ENCODE measurements at regions not wholly inside any gene's neighbourhood (a gene's known extent, or its start where the extent isn't known, plus 50 kb on each side); places are given as distances from the start of the nearest gene placed in this dataset.
"Not testable (repeated sequence)": the region's sequence is repeated elsewhere in the genome, so short reads cannot be mapped to it uniquely, and the experiment has no call there.

DNA sequence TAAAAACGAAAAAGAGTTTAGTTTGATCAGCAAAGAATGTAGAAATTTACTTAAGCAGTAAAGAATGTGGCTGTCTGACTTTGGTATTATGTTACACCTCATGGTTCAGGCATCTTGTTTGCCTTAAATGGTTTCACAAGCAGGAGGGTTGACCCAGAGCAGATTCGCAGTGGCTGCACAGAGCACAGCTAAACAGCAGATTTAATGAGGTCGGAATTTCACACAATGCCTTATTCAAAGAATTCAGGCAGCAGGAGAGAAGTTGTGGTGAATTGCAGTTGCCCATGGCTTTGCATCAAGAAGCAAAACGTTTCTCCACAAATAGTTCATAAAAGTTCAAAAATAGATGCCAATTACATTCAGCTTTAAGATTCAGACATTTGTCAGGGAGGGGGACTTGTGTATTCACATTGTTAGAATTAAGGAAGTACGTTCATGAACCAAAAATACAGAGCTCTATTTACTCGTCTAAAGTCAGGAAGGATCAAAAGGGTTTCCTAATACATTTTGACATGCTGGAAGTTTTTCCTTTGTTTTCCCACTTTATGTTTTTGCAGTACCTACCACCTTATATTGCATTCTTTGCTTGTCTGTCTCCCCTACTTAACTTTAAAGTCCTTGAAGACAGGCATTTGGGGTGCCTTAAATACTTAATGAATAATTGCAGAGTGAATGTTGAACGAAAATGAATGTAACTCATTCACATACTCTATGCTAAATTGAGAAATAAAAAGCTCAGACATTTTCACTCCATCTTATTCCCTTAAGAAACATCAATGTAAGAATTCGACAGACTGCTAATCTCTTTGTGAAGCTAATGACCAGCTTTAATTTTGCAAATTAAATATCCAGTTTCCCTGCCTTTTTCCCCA is 1163.6 kb upstream of the CITED2 start:
- 3 to 6% methylated on average over 8 of the region's 8 CpGs for WGBS, 2 donors
- Histone ChIP-seq H3K27ac (ENCODE audit: low read depth in 1 of 2, low read length in 2 of 2) (peak overlapping the region; percentile 54 to 87), H3K36me3 (ENCODE audit: control insufficient read depth in 1 of 2, insufficient read depth in 2 of 2, low read length in 1 of 2) (no peaks in the 10 kb centered on the region), H3K4me3 (ENCODE audit: low read length in 2 of 2) (no peak overlapping the region), H3K27me3 (ENCODE audit: control insufficient read depth in 1 of 2, insufficient read depth in 2 of 2, low read length in 1 of 2) (no peaks in the 10 kb centered on the region), H3K4me1 (ENCODE audit: control insufficient read depth in 1 of 2, insufficient read depth in 2 of 2, low read length in 2 of 2) (peaks cover 2% of the 10 kb centered on the region in 2 donors), H3K9me3 (ENCODE audit: control insufficient read depth, low read length) (no peaks in the 10 kb centered on the region)
- DNase-seq (no peak), ATAC-seq (ENCODE audit: low FRiP score) (peak; percentile 65)
- intact Hi-C loops (cut with DNase I): no loop called here

DNA sequence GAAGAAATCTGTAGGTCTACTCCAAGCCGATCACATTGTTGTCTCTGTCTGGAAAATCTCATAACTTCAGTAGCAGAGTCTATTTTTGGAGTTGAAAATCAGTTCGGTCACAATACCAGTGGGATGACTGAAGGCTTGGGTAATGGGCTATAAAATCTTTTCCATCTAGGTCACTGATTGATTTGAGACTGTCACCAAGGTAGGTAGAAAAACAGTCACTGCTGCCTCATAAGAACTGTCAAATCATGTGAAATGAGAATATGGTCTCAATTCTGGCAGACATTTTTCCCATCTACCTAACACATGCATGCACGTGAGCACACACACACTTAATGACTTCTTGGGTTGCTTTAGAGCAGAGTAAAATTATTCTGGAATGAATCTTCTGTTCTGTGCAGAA is 1162.8 kb upstream of the CITED2 start:
- Histone ChIP-seq H3K36me3 (ENCODE audit: control insufficient read depth in 1 of 2, insufficient read depth in 2 of 2, low read length in 1 of 2) (no peaks in the 10 kb centered on the region), H3K27me3 (ENCODE audit: control insufficient read depth in 1 of 2, insufficient read depth in 2 of 2, low read length in 1 of 2) (no peaks in the 10 kb centered on the region), H3K4me3 (ENCODE audit: low read length in 2 of 2) (no peak overlapping the region), H3K4me1 (ENCODE audit: control insufficient read depth in 1 of 2, insufficient read depth in 2 of 2, low read length in 2 of 2) (peaks cover 2% of the 10 kb centered on the region in 2 donors), H3K27ac (ENCODE audit: low read depth in 1 of 2, low read length in 2 of 2) (peak overlapping the region in 1 of 2 donors; percentile 85), H3K9me3 (ENCODE audit: control insufficient read depth, low read length) (peaks cover 2% of the 10 kb centered on the region)
- DNase-seq (no peak), ATAC-seq (ENCODE audit: low FRiP score) (no peak)
- WGBS, 2 donors: 4 to 6% methylated on average over 3 of the region's 3 CpGs
- intact Hi-C loops (cut with DNase I): no loop called here

- H3K36me3 ChIP-seq (ENCODE audit: control insufficient read depth in 1 of 2, insufficient read depth in 2 of 2, low read length in 1 of 2): no peaks in the 10 kb centered on the region
- peaks cover 2% of the 10 kb centered on the region for H3K9me3 ChIP-seq (ENCODE audit: control insufficient read depth, low read length)
- DNase-seq (no peak), ATAC-seq (ENCODE audit: low FRiP score) (no peak)
- H3K4me1 ChIP-seq (ENCODE audit: control insufficient read depth in 1 of 2, insufficient read depth in 2 of 2, low read length in 2 of 2): peaks cover 2% of the 10 kb centered on the region in 2 donors
- intact Hi-C loops (cut with DNase I): no loop called here
- H3K27ac ChIP-seq (ENCODE audit: low read depth in 1 of 2, low read length in 2 of 2): no peak overlapping the region
- no peak overlapping the region for H3K4me3 ChIP-seq (ENCODE audit: low read length in 2 of 2)
- no peaks in the 10 kb centered on the region for H3K27me3 ChIP-seq (ENCODE audit: control insufficient read depth in 1 of 2, insufficient read depth in 2 of 2, low read length in 1 of 2)
- 95 to 100% methylated on average over 1 of the region's 1 CpG for WGBS, 2 donors
Observed at GRCh38 chr6:140535511-140535910, 1161.1 kb upstream of the CITED2 start.

- peaks cover 2% of the 10 kb centered on the region for H3K9me3 ChIP-seq (ENCODE audit: control insufficient read depth, low read length)
- H3K4me3 ChIP-seq (ENCODE audit: low read length in 2 of 2): no peak overlapping the region
- no peaks in the 10 kb centered on the region for H3K27me3 ChIP-seq (ENCODE audit: control insufficient read depth in 1 of 2, insufficient read depth in 2 of 2, low read length in 1 of 2)
- no peaks in the 10 kb centered on the region for H3K36me3 ChIP-seq (ENCODE audit: control insufficient read depth in 1 of 2, insufficient read depth in 2 of 2, low read length in 1 of 2)
- H3K27ac ChIP-seq (ENCODE audit: low read depth in 1 of 2, low read length in 2 of 2): no peak overlapping the region
- ATAC-seq (ENCODE audit: low FRiP score) (no peak), DNase-seq (no peak)
- intact Hi-C loops (cut with DNase I): no loop called here
- H3K4me1 ChIP-seq (ENCODE audit: control insufficient read depth in 1 of 2, insufficient read depth in 2 of 2, low read length in 2 of 2): peaks cover 0 to 2% of the 10 kb centered on the region in 2 donors
Observed at GRCh38 chr6:140533526-140533925, 1159.1 kb upstream of the CITED2 start.

- H3K4me3 ChIP-seq (ENCODE audit: low read length in 2 of 2): no peak overlapping the region
- intact Hi-C loops (cut with DNase I): no loop called here
- no peak for DNase-seq
- no peaks in the 10 kb centered on the region for H3K9me3 ChIP-seq (ENCODE audit: control insufficient read depth, low read length)
- no peak overlapping the region for H3K27ac ChIP-seq (ENCODE audit: low read depth in 1 of 2, low read length in 2 of 2)
- no peak for ATAC-seq (ENCODE audit: low FRiP score)
- WGBS, 2 donors: 23 to 30% methylated on average over 1 of the region's 1 CpG
- no peaks in the 10 kb centered on the region for H3K4me1 ChIP-seq (ENCODE audit: control insufficient read depth in 1 of 2, insufficient read depth in 2 of 2, low read length in 2 of 2)
- H3K27me3 ChIP-seq (ENCODE audit: control insufficient read depth in 1 of 2, insufficient read depth in 2 of 2, low read length in 1 of 2): no peaks in the 10 kb centered on the region
- no peaks in the 10 kb centered on the region for H3K36me3 ChIP-seq (ENCODE audit: control insufficient read depth in 1 of 2, insufficient read depth in 2 of 2, low read length in 1 of 2)
Observed at GRCh38 chr6:140504776-140505175, 1130.3 kb upstream of the CITED2 start.

DNA sequence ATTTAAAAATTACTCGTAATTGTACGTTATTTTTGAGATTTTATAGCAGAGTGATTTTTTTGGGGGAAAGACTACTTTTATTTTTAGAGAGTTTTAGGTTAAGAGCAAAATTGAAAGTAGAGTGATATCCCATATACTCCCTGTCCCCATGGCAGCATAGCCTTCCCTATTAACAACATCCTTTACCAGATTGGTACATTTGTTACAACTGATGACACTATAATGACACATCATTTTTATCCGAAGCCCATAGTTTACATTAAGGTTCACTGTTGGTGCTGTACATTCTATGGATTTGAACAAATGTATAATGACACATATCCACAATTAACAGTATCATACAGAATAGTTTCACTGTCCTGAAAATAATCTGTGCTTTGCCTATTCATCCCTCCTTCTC is 1126.4 kb upstream of the CITED2 start:
- WGBS, 2 donors: 96 to 97% methylated on average over 3 of the region's 3 CpGs
- intact Hi-C loops (cut with DNase I): no loop called here
- Histone ChIP-seq H3K27me3 (ENCODE audit: control insufficient read depth in 1 of 2, insufficient read depth in 2 of 2, low read length in 1 of 2) (no peaks in the 10 kb centered on the region), H3K27ac (ENCODE audit: low read depth in 1 of 2, low read length in 2 of 2) (no peak overlapping the region), H3K4me1 (ENCODE audit: control insufficient read depth in 1 of 2, insufficient read depth in 2 of 2, low read length in 2 of 2) (no peaks in the 10 kb centered on the region), H3K4me3 (ENCODE audit: low read length in 2 of 2) (no peak overlapping the region), H3K36me3 (ENCODE audit: control insufficient read depth in 1 of 2, insufficient read depth in 2 of 2, low read length in 1 of 2) (no peaks in the 10 kb centered on the region), H3K9me3 (ENCODE audit: control insufficient read depth, low read length) (no peaks in the 10 kb centered on the region)
- no peak for DNase-seq
- ATAC-seq (ENCODE audit: low FRiP score): no peak

GRCh38 chr6:140499607-140500006 is 1125.2 kb upstream of the CITED2 start:
- Histone ChIP-seq H3K9me3 (ENCODE audit: control insufficient read depth, low read length) (no peaks in the 10 kb centered on the region), H3K27me3 (ENCODE audit: control insufficient read depth in 1 of 2, insufficient read depth in 2 of 2, low read length in 1 of 2) (no peaks in the 10 kb centered on the region), H3K27ac (ENCODE audit: low read depth in 1 of 2, low read length in 2 of 2) (no peak overlapping the region), H3K4me1 (ENCODE audit: control insufficient read depth in 1 of 2, insufficient read depth in 2 of 2, low read length in 2 of 2) (no peaks in the 10 kb centered on the region), H3K4me3 (ENCODE audit: low read length in 2 of 2) (no peak overlapping the region), H3K36me3 (ENCODE audit: control insufficient read depth in 1 of 2, insufficient read depth in 2 of 2, low read length in 1 of 2) (no peaks in the 10 kb centered on the region)
- 88 to 89% methylated on average over 1 of the region's 1 CpG for WGBS, 2 donors
- intact Hi-C loops (cut with DNase I): no loop called here
- ATAC-seq (ENCODE audit: low FRiP score) (no peak), DNase-seq (no peak)

DNA sequence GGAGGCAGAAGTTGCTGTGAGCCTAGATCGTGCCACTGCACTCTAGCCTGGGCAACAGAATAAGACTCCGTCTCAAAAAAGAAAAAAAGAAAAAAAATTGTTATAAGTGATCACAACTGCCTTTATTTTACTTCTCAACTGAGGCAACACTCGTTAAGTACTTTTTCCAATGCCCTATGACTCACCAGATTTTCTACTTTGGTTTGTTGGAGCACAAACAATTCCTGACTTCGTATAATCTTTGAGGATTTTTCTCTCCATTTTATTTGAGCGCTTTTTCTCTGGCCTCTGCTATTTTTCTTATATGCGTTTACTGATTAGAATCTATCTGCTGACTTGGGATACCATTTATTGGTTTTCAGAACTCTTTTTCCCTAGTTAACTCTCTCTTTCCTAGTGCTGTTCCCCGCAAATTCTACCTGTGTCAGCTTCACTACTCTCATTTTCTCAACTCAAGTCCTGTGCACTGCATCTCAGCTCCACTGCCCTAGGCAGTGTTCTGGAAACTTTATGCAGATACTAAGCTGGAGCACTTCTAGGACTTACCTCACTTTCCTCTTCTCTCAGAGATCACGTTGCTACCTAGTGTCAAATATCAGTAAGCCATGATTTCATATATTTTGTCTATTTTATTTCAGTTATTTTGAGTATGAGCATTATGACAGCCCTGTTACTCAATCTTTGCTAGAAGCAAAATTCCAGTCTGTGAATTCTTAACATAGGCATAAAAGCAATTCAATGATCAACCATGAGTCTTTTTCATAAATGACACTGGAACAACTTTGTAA is 1120.1 kb upstream of the CITED2 start:
- Histone ChIP-seq H3K36me3 (ENCODE audit: control insufficient read depth in 1 of 2, insufficient read depth in 2 of 2, low read length in 1 of 2) (no peaks in the 10 kb centered on the region), H3K9me3 (ENCODE audit: control insufficient read depth, low read length) (no peaks in the 10 kb centered on the region), H3K4me3 (ENCODE audit: low read length in 2 of 2) (no peak overlapping the region), H3K27ac (ENCODE audit: low read depth in 1 of 2, low read length in 2 of 2) (no peak overlapping the region), H3K4me1 (ENCODE audit: control insufficient read depth in 1 of 2, insufficient read depth in 2 of 2, low read length in 2 of 2) (no peaks in the 10 kb centered on the region), H3K27me3 (ENCODE audit: control insufficient read depth in 1 of 2, insufficient read depth in 2 of 2, low read length in 1 of 2) (no peaks in the 10 kb centered on the region)
- 72 to 74% methylated on average over 8 of the region's 8 CpGs for WGBS, 2 donors
- intact Hi-C loops (cut with DNase I): no loop called here
- DNase-seq: no peak
- ATAC-seq (ENCODE audit: low FRiP score): no peak

GRCh38 chr6:140493470-140493869 is 1119.0 kb upstream of the CITED2 start:
- intact Hi-C loops (cut with DNase I); H3K4me3 ChIP-seq (ENCODE audit: low read length in 2 of 2); H3K27ac ChIP-seq (ENCODE audit: low read depth in 1 of 2, low read length in 2 of 2); H3K4me1 ChIP-seq (ENCODE audit: control insufficient read depth in 1 of 2, insufficient read depth in 2 of 2, low read length in 2 of 2); H3K36me3 ChIP-seq (ENCODE audit: control insufficient read depth in 1 of 2, insufficient read depth in 2 of 2, low read length in 1 of 2); DNase-seq; H3K9me3 ChIP-seq (ENCODE audit: control insufficient read depth, low read length); H3K27me3 ChIP-seq (ENCODE audit: control insufficient read depth in 1 of 2, insufficient read depth in 2 of 2, low read length in 1 of 2); ATAC-seq (ENCODE audit: low FRiP score): not testable (repeated sequence)
- WGBS, 2 donors: 98 to 100% methylated on average over 4 of the region's 4 CpGs
